ENCODE measurements at regions not wholly inside any gene's neighbourhood (a gene's known extent, or its start where the extent isn't known, plus 50 kb on each side); places are given as distances from the start of the nearest gene placed in this dataset.

- Histone ChIP-seq H3K9ac (ENCODE audit: low read length) (no peak overlapping the region), H3K9me2 (ENCODE audit: insufficient read depth) (no peaks in the 10 kb centered on the region), H3K4me3 (replicated peaks in 1 of 2; ENCODE audit: low read depth in 1 of 2, low read length in 2 of 2) (no peak overlapping the region), H3K9me3 (ENCODE audit: control insufficient read depth in 1 of 2, insufficient read depth in 1 of 2, low read depth in 1 of 2, low read length in 2 of 2) (no peaks in the 10 kb centered on the region), H2AFZ (ENCODE audit: low read depth, low read length, poor library complexity, severe bottlenecking) (no peak overlapping the region), H3K4me2 (ENCODE audit: low read length) (no peak overlapping the region), H4K20me1 (ENCODE audit: insufficient read depth) (no peaks in the 10 kb centered on the region), H3K27ac (ENCODE audit: low read depth, low read length) (no peak overlapping the region), H3K27me3 (ENCODE audit: insufficient read depth, low read length) (no peaks in the 10 kb centered on the region), H3K79me2 (ENCODE audit: insufficient read depth, low read length) (no peaks in the 10 kb centered on the region), H3K4me1 (ENCODE audit: control insufficient read depth in 1 of 2, insufficient read depth in 2 of 2, low read length in 2 of 2) (peaks cover 0 to 8% of the 10 kb centered on the region in 2 experiments; a peak in 1 of 4 replicates), H3K36me3 (ENCODE audit: control insufficient read depth in 1 of 2, insufficient read depth in 2 of 2, low read length in 2 of 2) (no peaks in the 10 kb centered on the region)
- ChIA-PET CTCF (no interaction called here), POLR2A (no interaction called here), RAD21 (ENCODE audit: low non-redundant PET in 1 of 2, low total read pairs in 2 of 2, uncharacterized antibody in 2 of 2, unreplicated experiment in 2 of 2) (no interaction called here)
- BruUV-seq (replicated peaks): no TSS peak
- no peak for TF ChIP-seq ELF1 (IDR thresholded peaks at IDR 0.05; ENCODE audit: borderline replicate concordance, low read depth)
- TF ChIP-seq POLR2AphosphoS5 (IDR thresholded peaks at IDR 0.05; ENCODE audit: low read depth, low read length): no peak
- TF ChIP-seq CBX3 (IDR thresholded peaks at IDR 0.05; ENCODE audit: low read depth): no peak
- no peak for TF ChIP-seq ZNF274 (IDR thresholded peaks at IDR 0.05; ENCODE audit: low read depth, low read length)
- TF ChIP-seq EZH2phosphoT487 (IDR thresholded peaks at IDR 0.05; ENCODE audit: borderline replicate concordance): no peak
- TF ChIP-seq REST (IDR thresholded peaks at IDR 0.05; ENCODE audit: low read depth): no peak
- no peak for TF ChIP-seq SP1 (IDR thresholded peaks at IDR 0.05; ENCODE audit: low read depth)
- no peak for TF ChIP-seq ZFX (IDR thresholded peaks at IDR 0.05)
- TF ChIP-seq TCF7L2 (IDR thresholded peaks at IDR 0.05; ENCODE audit: borderline replicate concordance, extremely low read depth, insufficient read depth, insufficient read length): no peak
- TF ChIP-seq RAD21 (IDR thresholded peaks at IDR 0.05; ENCODE audit: low read depth): no peak
- no peak for TF ChIP-seq MAX (IDR thresholded peaks at IDR 0.05)
- TF ChIP-seq JUND (IDR thresholded peaks at IDR 0.05): no peak
- no peak for TF ChIP-seq POLR2A (IDR thresholded peaks at IDR 0.05; ENCODE audit: borderline replicate concordance, extremely low read depth, insufficient read depth, insufficient read length)
- no peak for TF ChIP-seq ZBTB33 (IDR thresholded peaks at IDR 0.05; ENCODE audit: extremely low read depth, insufficient replicate concordance, low read length)
- TF ChIP-seq EGR1 (IDR thresholded peaks at IDR 0.05; ENCODE audit: low read depth): no peak
- TF ChIP-seq SIN3A (IDR thresholded peaks at IDR 0.05; ENCODE audit: low read depth): no peak
- no peak for TF ChIP-seq CEBPB (IDR thresholded peaks at IDR 0.05; ENCODE audit: low read depth)
- TF ChIP-seq FOSL1 (IDR thresholded peaks at IDR 0.05; ENCODE audit: low read depth): no peak
- no peak for TF ChIP-seq ATF3 (IDR thresholded peaks at IDR 0.05)
- TF ChIP-seq YY1 (IDR thresholded peaks at IDR 0.05; ENCODE audit: extremely low read depth, insufficient replicate concordance, low read depth, low read length): no peak
- intact Hi-C loops (cut with micrococcal nuclease): no loop called here
- ATAC-seq (no peak), DNase-seq (ENCODE audit: low read depth, low spot score) (no peak)
Observed at GRCh38 chr12:92601176-92601575, 101.6 kb upstream of the PLEKHG7 start.

Measured in HCT116 (cell line).